Fibroblast of lung (primary cell): ENCODE measurements at regions not wholly inside any gene's neighbourhood (a gene's known extent, or its start where the extent isn't known, plus 50 kb on each side); places are given as distances from the start of the nearest gene placed in this dataset.

Experiments used
- DNase-seq, 2 donors: peaks; one replicate each; pipeline versions ENCODE4 v3.0.0 to v3.0.0-alpha.2; 2010; ENCODE audit warnings: low read depth in 2 of 2
- H2AFZ ChIP-seq: 2 replicates; pipeline ENCODE4 v1.5.1; 2012; ENCODE audit warnings: low read length, control low read depth, inconsistent platforms
- H3K27ac ChIP-seq: 2 replicates; pipeline ENCODE4 v1.5.1; 2011; ENCODE audit warnings: low read length, control low read depth; ENCODE audit not compliant: insufficient read depth
- H3K27me3 ChIP-seq: 2 replicates; pipeline ENCODE4 v1.5.1; 2011; ENCODE audit warnings: mild to moderate bottlenecking, low read length; ENCODE audit not compliant: control insufficient read depth, insufficient read depth
- H3K36me3 ChIP-seq: 2 replicates; pipeline ENCODE4 v1.5.1; 2011; ENCODE audit warnings: low read length; ENCODE audit not compliant: control insufficient read depth, insufficient read depth
- H3K4me1 ChIP-seq: 2 replicates; pipeline ENCODE4 v1.5.1; 2011; ENCODE audit warnings: low read length; ENCODE audit not compliant: control insufficient read depth, insufficient read depth; ENCODE audit errors: extremely low read depth
- H3K4me2 ChIP-seq: 2 replicates; pipeline ENCODE4 v1.5.1; 2011; ENCODE audit warnings: low read length, control low read depth; ENCODE audit not compliant: insufficient read depth; ENCODE audit errors: extremely low read depth
- H3K4me3 ChIP-seq, 4 experiments: fragments of 200-600 bp in 1 of 4; sonication (generic) in 1 of 4; replicated peaks in 1 of 4; 2 replicates each; pipeline ENCODE4 v1.5.1; 2011 to 2016; ENCODE audit warnings: low read length in 4 of 4, low read depth in 3 of 4, mild to moderate bottlenecking in 3 of 4, control low read depth in 2 of 4, inconsistent platforms in 1 of 4, mixed read lengths in 1 of 4; ENCODE audit not compliant: insufficient read depth in 1 of 4; ENCODE audit errors: control extremely low read depth in 1 of 4
- H3K79me2 ChIP-seq: 2 replicates; pipeline ENCODE4 v1.5.1; 2012; ENCODE audit warnings: mild to moderate bottlenecking, low read length, inconsistent platforms; ENCODE audit not compliant: control insufficient read depth, insufficient read depth
- H3K9ac ChIP-seq: 2 replicates; pipeline ENCODE4 v1.5.1; 2011; ENCODE audit warnings: mild to moderate bottlenecking, low read length, control low read depth; ENCODE audit not compliant: insufficient read depth
- H3K9me3 ChIP-seq: 2 replicates; pipeline ENCODE4 v1.5.1; 2012; ENCODE audit warnings: low read depth, low read length; ENCODE audit not compliant: control insufficient read depth, insufficient read depth
- H4K20me1 ChIP-seq: 2 replicates; pipeline ENCODE4 v1.5.1; 2011; ENCODE audit warnings: low read length; ENCODE audit not compliant: control insufficient read depth, insufficient read depth; ENCODE audit errors: extremely low read depth
- CTCF ChIP-seq, 2 donors: IDR thresholded peaks in 1 of 2; conservative IDR thresholded peaks in 1 of 2; 1 replicate in 1 of 2; 2 replicates in 1 of 2; pipeline ENCODE4 v1.5.1; 2011 to 2012; ENCODE audit warnings: low read length in 2 of 2, control low read depth in 1 of 2, inconsistent platforms in 1 of 2, low read depth in 1 of 2, mild to moderate bottlenecking in 1 of 2
- EZH2 ChIP-seq: IDR thresholded peaks from 2 replicates; pipeline ENCODE4 v1.5.1; 2012; ENCODE audit warnings: low read length, control low read depth, mild to moderate bottlenecking; ENCODE audit errors: missing control alignments

- Histone ChIP-seq H3K4me1 (no peaks in the 10 kb centered on the region), H3K4me3 (no peak overlapping the region), H3K27me3 (no peaks in the 10 kb centered on the region), H3K9ac (no peak overlapping the region), H3K9me3 (no peaks in the 10 kb centered on the region), H3K36me3 (no peaks in the 10 kb centered on the region), H2AFZ (no peak overlapping the region), H4K20me1 (no peaks in the 10 kb centered on the region), H3K27ac (no peak overlapping the region), H3K79me2 (no peaks in the 10 kb centered on the region), H3K4me2 (no peak overlapping the region)
- no peak for DNase-seq
- TF ChIP-seq EZH2, result no peak
- TF ChIP-seq CTCF (conservative IDR thresholded peaks at IDR 0.05 in 1 of 2, IDR thresholded peaks at IDR 0.05 in 1 of 2; ENCODE audit: low read depth in 1 of 2, low read length in 2 of 2), result no peak
Measured at GRCh38 chr20:57004951-57005933, 261.2 kb downstream of the BMP7 start.

DNA sequence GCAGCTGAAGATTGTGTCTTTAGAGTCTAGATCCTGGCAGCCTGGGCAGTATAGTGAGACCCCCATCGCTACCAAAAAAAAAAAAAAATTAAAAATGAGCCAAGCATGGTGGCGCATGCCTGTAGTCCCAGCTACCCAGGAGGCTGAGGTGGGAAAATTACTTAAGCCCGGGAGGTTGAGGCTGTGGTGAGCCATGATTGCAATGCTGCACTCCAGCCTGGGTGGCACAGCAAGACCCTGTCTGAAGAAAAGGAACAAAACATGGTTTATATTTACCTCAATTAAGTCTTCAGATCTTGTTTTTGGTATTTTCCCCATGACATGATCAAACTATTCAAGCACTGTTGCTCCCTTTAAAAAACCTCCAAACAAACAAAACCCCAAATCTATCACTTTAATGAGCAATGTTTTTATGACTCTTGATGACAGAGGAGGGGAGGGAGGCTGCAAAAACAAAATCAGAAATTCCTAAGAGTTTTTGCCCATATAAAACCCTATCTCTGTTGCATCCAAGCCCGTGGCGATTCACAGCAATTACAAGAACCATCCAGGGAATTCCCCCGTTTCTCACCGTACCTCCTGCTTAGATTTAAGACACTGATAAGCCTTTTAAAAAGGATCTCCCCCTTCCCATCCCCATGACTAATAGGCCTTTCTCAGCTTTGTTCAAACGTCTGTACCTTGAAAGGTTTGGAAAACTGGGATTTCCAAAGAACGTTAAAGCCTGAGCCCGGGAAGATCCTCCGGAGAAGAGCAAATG is 259.9 kb downstream of the BMP7 start:
- Histone ChIP-seq H3K27me3 (no peaks in the 10 kb centered on the region), H3K4me2 (no peak overlapping the region)

More for the DNA sequence above, 259.9 kb downstream of the BMP7 start:
- Histone ChIP-seq H3K9me3 (no peaks in the 10 kb centered on the region), H3K36me3 (no peaks in the 10 kb centered on the region), H3K27ac (no peak overlapping the region), H3K4me1 (no peaks in the 10 kb centered on the region), H3K9ac (no peak overlapping the region), H3K79me2 (no peaks in the 10 kb centered on the region), H3K4me3 (no peak overlapping the region), H4K20me1 (no peaks in the 10 kb centered on the region), H2AFZ (no peak overlapping the region)
- TF ChIP-seq CTCF (conservative IDR thresholded peaks at IDR 0.05 in 1 of 2, IDR thresholded peaks at IDR 0.05 in 1 of 2; ENCODE audit: low read depth in 1 of 2, low read length in 2 of 2) (no peak), EZH2 (no peak)
- DNase-seq, result peak in 1 of 2 donors; percentile 22
